MM.1S (cell line): ENCODE measurements at regions not wholly inside any gene's neighbourhood (a gene's known extent, or its start where the extent isn't known, plus 50 kb on each side); places are given as distances from the start of the nearest gene placed in this dataset.

ENCODE experiments used
- CTCF ChIP-seq: fragments of 300-600 bp; sonication (generic); IDR thresholded peaks from 2 replicates; pipeline ENCODE4 v1.5.1; 2016; ENCODE audit warnings: antibody characterized with exemption, low read length, mixed read lengths
- EZH2phosphoT487 ChIP-seq: fragments of 300-600 bp; sonication (generic); IDR thresholded peaks from 2 replicates; pipeline ENCODE4 v1.6.1; 2018; ENCODE audit warnings: antibody characterized with exemption, low read length

DNA sequence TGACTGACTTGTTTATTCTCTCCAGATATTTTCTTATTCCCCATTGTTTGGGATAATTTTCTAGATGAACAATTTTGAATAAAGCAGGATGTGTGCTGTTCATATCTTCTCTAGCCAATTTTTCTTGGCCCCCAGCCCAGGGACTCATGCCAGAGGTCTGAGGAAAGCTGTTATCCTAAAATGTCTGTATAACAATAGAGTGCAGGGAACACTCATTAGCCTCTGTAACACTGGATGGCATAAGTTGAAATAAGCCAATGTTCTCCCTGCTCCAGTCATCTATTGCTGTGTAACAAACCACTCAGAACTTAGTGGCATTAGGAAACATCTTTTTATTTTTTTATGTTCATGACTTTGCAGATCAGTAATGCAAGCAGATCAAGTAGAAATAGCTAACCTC lies 121.7 kb upstream of the TRIM24 start:
- TF ChIP-seq CTCF (no peak), EZH2phosphoT487 (no peak)
